HG03025 (cell line): ENCODE measurements at regions not wholly inside any gene's neighbourhood (a gene's known extent, or its start where the extent isn't known, plus 50 kb on each side); places are given as distances from the start of the nearest gene placed in this dataset.
"Not testable (repeated sequence)": the region's sequence is repeated elsewhere in the genome, so short reads cannot be mapped to it uniquely, and the experiment has no call there.

Source experiments
- ATAC-seq: cut with Tn5 transposase; IDR thresholded peaks from one replicate; pipeline ENCODE4 v1.9.1; 2021; ENCODE audit warnings: mild to moderate bottlenecking, moderate library complexity; ENCODE audit not compliant: unreplicated experiment, low FRiP score

DNA sequence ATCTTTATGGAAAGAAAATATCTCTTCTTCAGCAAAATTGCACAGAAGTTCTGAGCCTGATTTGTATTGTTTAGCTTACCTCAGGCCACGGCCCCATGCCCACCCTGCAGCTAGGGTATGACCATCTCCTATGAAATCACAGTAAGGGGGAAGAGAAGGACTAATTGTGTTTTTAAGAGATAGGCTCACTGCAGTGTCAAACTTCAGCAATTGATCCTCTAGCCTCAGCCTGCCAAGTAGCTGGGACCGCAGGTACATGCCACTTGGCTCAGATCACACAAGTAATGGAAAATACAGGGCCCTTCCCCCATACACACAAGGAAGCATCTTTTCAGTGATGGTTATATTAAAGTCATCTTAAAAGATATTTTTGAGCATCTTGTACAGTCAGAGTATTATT, 60.0 kb downstream of the DMAC1 start:
- no peak for ATAC-seq

- ATAC-seq: no peak
Observed at GRCh38 chr9:7735311-7735710, 64.3 kb downstream of the DMAC1 start.

GRCh38 chr9:7730164-7730445, 69.5 kb downstream of the DMAC1 start:
- no peak for ATAC-seq

GRCh38 chr9:7729371-7730163, 70.0 kb downstream of the DMAC1 start:
- ATAC-seq: no peak

DNA sequence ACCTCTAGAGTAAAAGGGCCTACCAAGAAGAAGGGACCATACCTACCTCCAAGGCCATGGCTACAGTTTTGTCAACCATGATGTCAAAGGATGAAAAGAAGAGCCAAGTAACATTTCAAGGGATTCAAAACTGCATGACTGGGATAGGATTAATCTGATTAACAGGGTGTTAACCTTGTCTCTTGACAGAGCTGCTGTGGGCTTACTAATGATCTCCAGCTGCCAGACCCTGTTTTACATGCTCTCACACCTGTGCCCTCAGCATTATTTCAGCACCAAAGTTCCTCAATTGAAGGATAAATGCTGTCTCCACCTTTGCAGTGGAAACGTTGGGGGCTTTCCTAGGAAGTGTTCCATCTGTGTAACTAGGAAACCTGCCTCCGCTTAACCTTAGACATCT, 78.3 kb downstream of the DMAC1 start:
- ATAC-seq: no peak

GRCh38 chr9:7713088-7713487, 86.5 kb downstream of the DMAC1 start:
- ATAC-seq: not testable (repeated sequence)

GRCh38 chr9:7710686-7711085, 88.9 kb downstream of the DMAC1 start:
- no peak for ATAC-seq

GRCh38 chr9:7707934-7708333, 91.6 kb downstream of the DMAC1 start:
- ATAC-seq: no peak

DNA sequence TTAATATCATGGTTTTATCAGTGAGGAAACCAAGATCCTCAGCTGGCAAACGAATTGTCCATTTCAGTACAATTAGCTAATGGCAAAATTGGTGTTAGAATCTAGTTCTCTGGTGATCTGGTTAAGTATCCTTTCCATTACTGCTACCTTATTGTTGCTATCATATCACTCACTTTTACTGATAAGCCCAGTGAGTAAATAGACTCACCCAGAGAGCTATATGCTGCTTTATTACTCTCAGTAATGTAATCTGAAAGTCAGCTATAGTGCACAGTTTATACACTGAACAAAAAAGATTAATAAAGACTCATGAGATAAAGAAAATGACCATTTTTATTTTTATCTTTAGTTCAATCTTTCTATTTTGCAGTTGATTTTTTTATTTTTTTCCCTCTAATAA, 95.0 kb downstream of the DMAC1 start:
- ATAC-seq: no peak

DNA sequence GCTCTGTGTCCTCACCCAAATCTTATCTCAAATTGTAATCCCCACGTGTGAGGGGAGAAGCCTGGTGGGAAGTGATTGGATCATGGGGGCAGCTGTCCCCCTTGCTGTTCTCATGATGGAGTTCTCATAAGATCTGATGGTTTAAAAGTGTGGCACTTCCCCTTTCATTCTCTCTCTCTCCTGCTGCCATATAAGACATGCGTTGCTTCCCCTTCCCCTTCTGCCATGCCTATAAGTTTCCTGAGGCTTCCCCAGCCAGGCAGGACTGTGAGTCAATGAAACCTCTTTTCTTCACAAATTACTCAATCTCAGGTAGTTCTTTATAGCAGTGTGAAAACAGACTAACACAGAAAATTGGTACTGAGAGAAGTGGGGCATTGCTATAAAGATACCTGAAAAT, 107.7 kb downstream of the DMAC1 start:
- ATAC-seq: no peak

DNA sequence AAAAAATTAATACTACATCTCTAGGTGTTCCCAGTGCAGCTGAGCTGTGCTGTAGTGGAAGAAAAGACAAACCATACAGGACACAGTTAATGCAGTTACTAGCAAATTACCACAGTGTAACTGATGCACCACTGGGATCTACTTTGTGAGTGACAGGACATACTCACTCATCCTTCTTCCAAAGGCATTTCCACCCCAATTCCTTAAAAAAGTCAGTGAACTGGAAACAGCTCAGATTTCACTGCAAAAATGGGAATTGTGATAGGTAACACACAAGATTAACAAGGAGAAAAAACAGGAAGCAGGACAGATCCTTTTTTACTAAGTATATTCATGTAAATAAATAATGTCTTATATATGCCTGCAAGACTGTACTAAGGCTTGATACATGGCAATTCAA, 109.6 kb downstream of the DMAC1 start:
- no peak for ATAC-seq

GRCh38 chr9:7688626-7689025, 111.0 kb downstream of the DMAC1 start:
- no peak for ATAC-seq

GRCh38 chr9:7676609-7677156, 122.9 kb downstream of the DMAC1 start:
- ATAC-seq: no peak

DNA sequence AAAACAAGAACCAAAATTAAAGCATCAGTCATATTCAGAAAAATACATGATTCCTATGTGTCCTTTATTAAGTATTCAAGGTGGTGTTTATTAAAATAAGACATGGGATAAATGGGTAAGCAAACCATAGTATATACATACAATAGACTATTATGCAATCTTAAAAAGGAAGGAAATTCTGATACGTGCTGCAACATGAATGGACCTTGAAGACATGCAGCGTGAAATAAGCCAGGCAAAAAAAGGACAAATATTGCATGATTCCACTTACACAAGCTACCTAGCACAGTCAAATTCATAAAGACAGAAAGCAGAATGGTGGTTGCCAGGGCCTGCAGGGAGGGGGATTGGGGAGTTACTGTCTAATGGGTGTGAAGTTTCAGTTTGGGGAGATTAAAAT, 127.7 kb downstream of the DMAC1 start:
- ATAC-seq: no peak

- ATAC-seq: no peak
Observed at GRCh38 chr9:7668541-7668940, 131.0 kb downstream of the DMAC1 start.

DNA sequence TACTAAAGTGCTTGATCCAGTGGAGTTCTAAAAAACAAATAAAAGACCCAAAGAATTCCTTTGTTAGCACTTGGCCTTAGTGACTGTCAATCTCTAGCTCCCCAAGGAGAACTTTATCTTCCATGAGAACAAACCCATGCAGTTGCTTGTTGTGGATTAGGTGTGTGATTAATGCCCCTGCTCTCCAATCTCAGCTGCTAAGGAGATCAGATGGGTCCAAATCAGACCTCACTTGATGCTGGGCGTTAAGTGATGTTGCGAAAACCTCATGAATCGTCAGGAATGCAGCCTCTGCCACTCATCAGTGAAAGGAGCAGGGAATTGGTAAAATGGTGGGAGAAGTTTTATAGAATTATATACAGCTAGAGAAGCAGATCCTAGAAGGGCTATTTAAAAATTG, 133.7 kb downstream of the DMAC1 start:
- no peak for ATAC-seq

- no peak for ATAC-seq
Observed at GRCh38 chr9:7659766-7660165, 139.8 kb downstream of the DMAC1 start.

DNA sequence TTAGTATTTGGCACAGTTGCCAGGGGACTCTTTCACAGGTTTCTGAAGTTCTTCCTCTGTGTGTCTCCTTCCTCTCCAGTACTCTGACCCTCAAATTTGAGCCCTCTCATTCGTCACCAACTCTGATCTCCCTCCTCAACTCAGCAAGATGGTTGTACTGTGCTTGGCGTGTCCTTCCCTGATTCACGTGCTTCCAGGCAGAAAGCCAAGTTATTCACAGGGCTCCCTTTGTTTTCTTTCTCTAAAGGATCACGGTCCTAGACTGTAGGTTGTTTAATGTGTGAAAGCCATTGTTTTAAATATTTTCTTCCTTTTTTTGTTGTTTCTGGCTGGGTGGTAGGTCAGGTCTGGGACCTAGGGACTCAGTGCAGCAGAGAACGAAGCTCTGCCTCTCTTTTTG, 142.9 kb downstream of the DMAC1 start:
- ATAC-seq: no peak

- no peak for ATAC-seq
Observed at GRCh38 chr9:7653262-7653661, 146.3 kb downstream of the DMAC1 start.

- no peak for ATAC-seq
Observed at GRCh38 chr9:7640231-7640630, 159.3 kb downstream of the DMAC1 start.

DNA sequence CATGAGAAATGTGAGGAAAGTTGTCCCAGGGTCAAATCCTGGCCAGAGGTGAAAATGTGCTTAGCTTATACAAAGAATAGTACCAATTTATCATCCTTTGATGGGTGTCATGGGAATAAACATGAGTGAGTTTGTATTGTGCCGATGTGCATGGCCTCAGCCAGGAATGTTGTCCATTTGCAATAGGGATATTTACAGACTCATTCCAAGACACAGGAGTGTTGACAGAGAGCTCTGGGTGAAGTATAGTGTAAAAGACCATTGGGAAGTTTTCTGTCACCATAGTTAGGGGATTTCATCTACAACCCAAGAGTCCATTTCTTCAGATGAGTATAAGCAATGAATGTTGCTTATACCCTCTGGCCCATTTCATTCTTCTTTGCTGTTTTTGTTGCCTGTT, 160.1 kb downstream of the DMAC1 start:
- ATAC-seq: no peak

GRCh38 chr9:7636838-7637467, 162.6 kb downstream of the DMAC1 start:
- ATAC-seq: no peak
